ENCODE measurements at regions not wholly inside any gene's neighbourhood (a gene's known extent, or its start where the extent isn't known, plus 50 kb on each side); places are given as distances from the start of the nearest gene placed in this dataset.

DNA sequence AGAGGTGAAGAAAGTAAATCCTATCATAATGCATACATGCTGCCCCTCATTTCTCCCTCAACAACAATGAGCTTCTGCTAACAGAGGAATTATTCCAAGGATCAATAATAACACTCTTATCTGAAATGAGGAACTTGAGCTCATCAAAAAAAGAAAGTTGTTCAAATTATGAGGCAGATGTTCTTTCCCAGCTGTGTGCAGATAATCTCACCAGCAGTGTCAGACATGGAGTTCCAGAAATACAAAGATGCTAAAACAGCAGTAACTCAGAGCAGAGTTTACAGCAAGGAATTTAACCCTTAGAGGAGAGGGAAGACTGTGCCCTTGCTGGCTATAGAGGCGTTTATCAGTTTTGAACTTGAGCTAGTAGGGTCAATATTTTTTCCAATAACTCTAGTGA is 153.1 kb downstream of the TRIM36 start:
- DNase-seq (ENCODE audit: low read depth, low spot score) = no peak
- Histone ChIP-seq H3K4me1 (ENCODE audit: control insufficient read depth in 1 of 2, insufficient read depth in 2 of 2, low read length in 2 of 2) (no peaks in the 10 kb centered on the region), H3K9me2 (ENCODE audit: insufficient read depth) (no peaks in the 10 kb centered on the region), H4K20me1 (ENCODE audit: insufficient read depth) (no peaks in the 10 kb centered on the region), H3K4me2 (ENCODE audit: low read length) (no peak overlapping the region), H3K27ac (ENCODE audit: low read depth, low read length) (no peak overlapping the region), H3K36me3 (ENCODE audit: control insufficient read depth in 1 of 2, insufficient read depth in 2 of 2, low read length in 2 of 2) (no peaks in the 10 kb centered on the region), H2AFZ (ENCODE audit: low read depth, low read length, poor library complexity, severe bottlenecking) (no peak overlapping the region), H3K27me3 (ENCODE audit: insufficient read depth, low read length) (peaks cover 2% of the 10 kb centered on the region; the same call in 1 of the 2 replicates), H3K4me3 (replicated peaks in 1 of 2; ENCODE audit: low read depth in 1 of 2, low read length in 2 of 2) (no peak overlapping the region), H3K79me2 (ENCODE audit: insufficient read depth, low read length) (no peaks in the 10 kb centered on the region), H3K9ac (ENCODE audit: low read length) (no peak overlapping the region), H3K9me3 (ENCODE audit: control insufficient read depth in 1 of 2, insufficient read depth in 1 of 2, low read depth in 1 of 2, low read length in 2 of 2) (no peaks in the 10 kb centered on the region)
- BruUV-seq (replicated peaks) = no TSS peak
- ChIA-PET RAD21 (ENCODE audit: low non-redundant PET in 1 of 2, low total read pairs in 2 of 2, uncharacterized antibody in 2 of 2, unreplicated experiment in 2 of 2) (no interaction called here), CTCF (no interaction called here), POLR2A (no interaction called here)
- no peak for ATAC-seq
- TF ChIP-seq ZNF274 (IDR thresholded peaks at IDR 0.05; ENCODE audit: low read depth, low read length) = no peak
- TF ChIP-seq, protein P1, sequence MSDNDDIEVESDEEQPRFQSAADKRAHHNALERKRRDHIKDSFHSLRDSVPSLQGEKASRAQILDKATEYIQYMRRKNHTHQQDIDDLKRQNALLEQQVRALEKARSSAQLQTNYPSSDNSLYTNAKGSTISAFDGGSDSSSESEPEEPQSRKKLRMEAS (IDR thresholded peaks at IDR 0.05) = no peak
- no peak for TF ChIP-seq POLR2A (IDR thresholded peaks at IDR 0.05; ENCODE audit: borderline replicate concordance, extremely low read depth, insufficient read depth, insufficient read length)
- TF ChIP-seq SIN3A (IDR thresholded peaks at IDR 0.05; ENCODE audit: low read depth) = no peak
- TF ChIP-seq TCF7L2 (IDR thresholded peaks at IDR 0.05; ENCODE audit: borderline replicate concordance, extremely low read depth, insufficient read depth, insufficient read length) = no peak
- TF ChIP-seq EZH2phosphoT487 (IDR thresholded peaks at IDR 0.05; ENCODE audit: borderline replicate concordance) = no peak
- TF ChIP-seq, protein P2, sequence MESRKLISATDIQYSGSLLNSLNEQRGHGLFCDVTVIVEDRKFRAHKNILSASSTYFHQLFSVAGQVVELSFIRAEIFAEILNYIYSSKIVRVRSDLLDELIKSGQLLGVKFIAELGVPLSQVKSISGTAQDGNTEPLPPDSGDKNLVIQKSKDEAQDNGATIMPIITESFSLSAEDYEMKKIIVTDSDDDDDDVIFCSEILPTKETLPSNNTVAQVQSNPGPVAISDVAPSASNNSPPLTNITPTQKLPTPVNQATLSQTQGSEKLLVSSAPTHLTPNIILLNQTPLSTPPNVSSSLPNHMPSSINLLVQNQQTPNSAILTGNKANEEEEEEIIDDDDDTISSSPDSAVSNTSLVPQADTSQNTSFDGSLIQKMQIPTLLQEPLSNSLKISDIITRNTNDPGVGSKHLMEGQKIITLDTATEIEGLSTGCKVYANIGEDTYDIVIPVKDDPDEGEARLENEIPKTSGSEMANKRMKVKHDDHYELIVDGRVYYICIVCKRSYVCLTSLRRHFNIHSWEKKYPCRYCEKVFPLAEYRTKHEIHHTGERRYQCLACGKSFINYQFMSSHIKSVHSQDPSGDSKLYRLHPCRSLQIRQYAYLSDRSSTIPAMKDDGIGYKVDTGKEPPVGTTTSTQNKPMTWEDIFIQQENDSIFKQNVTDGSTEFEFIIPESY (IDR thresholded peaks at IDR 0.05; ENCODE audit: extremely low read depth, insufficient replicate concordance, low read length) = no peak
- TF ChIP-seq EZH2 (IDR thresholded peaks at IDR 0.05) = no peak
- TF ChIP-seq, protein P3, sequence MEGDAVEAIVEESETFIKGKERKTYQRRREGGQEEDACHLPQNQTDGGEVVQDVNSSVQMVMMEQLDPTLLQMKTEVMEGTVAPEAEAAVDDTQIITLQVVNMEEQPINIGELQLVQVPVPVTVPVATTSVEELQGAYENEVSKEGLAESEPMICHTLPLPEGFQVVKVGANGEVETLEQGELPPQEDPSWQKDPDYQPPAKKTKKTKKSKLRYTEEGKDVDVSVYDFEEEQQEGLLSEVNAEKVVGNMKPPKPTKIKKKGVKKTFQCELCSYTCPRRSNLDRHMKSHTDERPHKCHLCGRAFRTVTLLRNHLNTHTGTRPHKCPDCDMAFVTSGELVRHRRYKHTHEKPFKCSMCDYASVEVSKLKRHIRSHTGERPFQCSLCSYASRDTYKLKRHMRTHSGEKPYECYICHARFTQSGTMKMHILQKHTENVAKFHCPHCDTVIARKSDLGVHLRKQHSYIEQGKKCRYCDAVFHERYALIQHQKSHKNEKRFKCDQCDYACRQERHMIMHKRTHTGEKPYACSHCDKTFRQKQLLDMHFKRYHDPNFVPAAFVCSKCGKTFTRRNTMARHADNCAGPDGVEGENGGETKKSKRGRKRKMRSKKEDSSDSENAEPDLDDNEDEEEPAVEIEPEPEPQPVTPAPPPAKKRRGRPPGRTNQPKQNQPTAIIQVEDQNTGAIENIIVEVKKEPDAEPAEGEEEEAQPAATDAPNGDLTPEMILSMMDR (IDR thresholded peaks at IDR 0.05 in 2 of 3, conservative IDR thresholded peaks at IDR 0.05 in 1 of 3; ENCODE audit: borderline replicate concordance in 1 of 3, insufficient read depth in 1 of 3, low read depth in 2 of 3, low read length in 2 of 3) = no peak
- TF ChIP-seq, protein P4, sequence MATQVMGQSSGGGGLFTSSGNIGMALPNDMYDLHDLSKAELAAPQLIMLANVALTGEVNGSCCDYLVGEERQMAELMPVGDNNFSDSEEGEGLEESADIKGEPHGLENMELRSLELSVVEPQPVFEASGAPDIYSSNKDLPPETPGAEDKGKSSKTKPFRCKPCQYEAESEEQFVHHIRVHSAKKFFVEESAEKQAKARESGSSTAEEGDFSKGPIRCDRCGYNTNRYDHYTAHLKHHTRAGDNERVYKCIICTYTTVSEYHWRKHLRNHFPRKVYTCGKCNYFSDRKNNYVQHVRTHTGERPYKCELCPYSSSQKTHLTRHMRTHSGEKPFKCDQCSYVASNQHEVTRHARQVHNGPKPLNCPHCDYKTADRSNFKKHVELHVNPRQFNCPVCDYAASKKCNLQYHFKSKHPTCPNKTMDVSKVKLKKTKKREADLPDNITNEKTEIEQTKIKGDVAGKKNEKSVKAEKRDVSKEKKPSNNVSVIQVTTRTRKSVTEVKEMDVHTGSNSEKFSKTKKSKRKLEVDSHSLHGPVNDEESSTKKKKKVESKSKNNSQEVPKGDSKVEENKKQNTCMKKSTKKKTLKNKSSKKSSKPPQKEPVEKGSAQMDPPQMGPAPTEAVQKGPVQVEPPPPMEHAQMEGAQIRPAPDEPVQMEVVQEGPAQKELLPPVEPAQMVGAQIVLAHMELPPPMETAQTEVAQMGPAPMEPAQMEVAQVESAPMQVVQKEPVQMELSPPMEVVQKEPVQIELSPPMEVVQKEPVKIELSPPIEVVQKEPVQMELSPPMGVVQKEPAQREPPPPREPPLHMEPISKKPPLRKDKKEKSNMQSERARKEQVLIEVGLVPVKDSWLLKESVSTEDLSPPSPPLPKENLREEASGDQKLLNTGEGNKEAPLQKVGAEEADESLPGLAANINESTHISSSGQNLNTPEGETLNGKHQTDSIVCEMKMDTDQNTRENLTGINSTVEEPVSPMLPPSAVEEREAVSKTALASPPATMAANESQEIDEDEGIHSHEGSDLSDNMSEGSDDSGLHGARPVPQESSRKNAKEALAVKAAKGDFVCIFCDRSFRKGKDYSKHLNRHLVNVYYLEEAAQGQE (IDR thresholded peaks at IDR 0.05; ENCODE audit: low read depth) = no peak
- TF ChIP-seq EGR1 (IDR thresholded peaks at IDR 0.05; ENCODE audit: low read depth) = no peak
- TF ChIP-seq CEBPB (IDR thresholded peaks at IDR 0.05; ENCODE audit: low read depth) = no peak
- TF ChIP-seq JUND (IDR thresholded peaks at IDR 0.05) = no peak
- TF ChIP-seq FOSL1 (IDR thresholded peaks at IDR 0.05; ENCODE audit: low read depth) = no peak
- TF ChIP-seq POLR2AphosphoS5 (IDR thresholded peaks at IDR 0.05; ENCODE audit: low read depth, low read length) = no peak
- no peak for TF ChIP-seq SP1 (IDR thresholded peaks at IDR 0.05; ENCODE audit: low read depth)
- no peak for TF ChIP-seq RAD21 (IDR thresholded peaks at IDR 0.05; ENCODE audit: low read depth)
- intact Hi-C loops (cut with micrococcal nuclease) = no loop called here
